Endothelial cell of umbilical vein (primary cell): ENCODE measurements at regions not wholly inside any gene's neighbourhood (a gene's known extent, or its start where the extent isn't known, plus 50 kb on each side); places are given as distances from the start of the nearest gene placed in this dataset.

Experiments used
- BruUV-seq: library from RNA; stranded (reverse); fragments of 400-500 nt; replicated peaks from 2 replicates; lab custom pipeline; 2021; lab: Mats Ljungman, UMichigan
- CTCF ChIA-PET: fragments of 300-600, 350-600 bp; sonication (Branson Sonifier 250); formaldehyde crosslinking; loops from one replicate; lab custom pipeline; 2021; ENCODE audit warnings: antibody characterized with exemption, inconsistent platforms; lab: Charles Lee
- POLR2A ChIA-PET: fragments of 300-600, 350-600 bp; sonication (Branson Sonifier 250); formaldehyde crosslinking; loops from one replicate; lab custom pipeline; 2021; ENCODE audit warnings: antibody characterized with exemption, inconsistent platforms; lab: Charles Lee
- DNase-seq: peaks from one replicate; pipeline ENCODE4 v3.0.0-alpha.2; 2011; ENCODE audit warnings: low read depth, low spot score
- FAIRE-seq: peaks from 2 replicates; lab custom pipeline; 2011; peaks lifted over from hg19 to GRCh38; lab: Jason Lieb, UNC
- H2AFZ ChIP-seq: 2 replicates; pipeline ENCODE4 v1.6.0; 2012; ENCODE audit warnings: low read depth, low read length, control low read depth, inconsistent platforms
- H3K27ac ChIP-seq: 2 replicates; pipeline ENCODE4 v1.5.1; 2011; ENCODE audit warnings: low read depth, mild to moderate bottlenecking, control low read depth, low read length, moderate library complexity; ENCODE audit not compliant: insufficient read depth
- H3K27me3 ChIP-seq, 2 experiments: 2 replicates each; pipeline versions ENCODE4 v1.6.0 to v1.6.1; 2011; ENCODE audit warnings: low read length in 2 of 2, mixed read lengths in 1 of 2; ENCODE audit not compliant: control insufficient read depth in 2 of 2, insufficient read depth in 2 of 2
- H3K36me3 ChIP-seq, 2 experiments: 2 replicates in 1 of 2; 3 replicates in 1 of 2; pipeline ENCODE4 v1.5.1; 2011; ENCODE audit warnings: low read length in 2 of 2, mild to moderate bottlenecking in 1 of 2, moderate library complexity in 1 of 2; ENCODE audit not compliant: control insufficient read depth in 2 of 2, insufficient read depth in 2 of 2; ENCODE audit errors: extremely low read depth in 1 of 2
- H3K4me1 ChIP-seq: 3 replicates; pipeline ENCODE4 v1.5.1; 2011; ENCODE audit warnings: mild to moderate bottlenecking, low read length; ENCODE audit not compliant: control insufficient read depth, insufficient read depth; ENCODE audit errors: extremely low read depth
- H3K4me2 ChIP-seq: 2 replicates; pipeline ENCODE4 v1.6.1; 2011; ENCODE audit warnings: low read length, control low read depth, mixed read lengths; ENCODE audit not compliant: insufficient read depth
- H3K4me3 ChIP-seq, 3 experiments: fragments of 200-600 bp in 1 of 3; sonication (generic), shearing (Covaris generic) in 1 of 3; replicated peaks in 1 of 3; 2 replicates each; pipeline ENCODE4 v1.5.1; 2011 to 2016; ENCODE audit warnings: control low read depth in 3 of 3, low read length in 3 of 3, mild to moderate bottlenecking in 2 of 3, inconsistent platforms in 1 of 3, low read depth in 1 of 3, moderate library complexity in 1 of 3; ENCODE audit not compliant: insufficient read depth in 1 of 3
- H3K79me2 ChIP-seq: 2 replicates; pipeline ENCODE4 v1.6.0; 2012; ENCODE audit warnings: low read length, inconsistent platforms; ENCODE audit not compliant: control insufficient read depth, insufficient read depth
- H3K9ac ChIP-seq: replicated peaks from 2 replicates; pipeline ENCODE3; 2011; ENCODE audit warnings: low read length, control low read depth; ENCODE audit not compliant: insufficient read depth; ENCODE audit errors: extremely low read depth
- H3K9me1 ChIP-seq: replicated peaks from 3 replicates; pipeline ENCODE4 v1.6.0; 2011; ENCODE audit warnings: mild to moderate bottlenecking, low read length; ENCODE audit not compliant: control insufficient read depth, insufficient read depth; ENCODE audit errors: extremely low read depth
- H3K9me3 ChIP-seq: replicated peaks from 2 replicates; pipeline ENCODE4 v1.5.1; 2012; ENCODE audit warnings: low read length, inconsistent platforms; ENCODE audit not compliant: control insufficient read depth, insufficient read depth
- H4K20me1 ChIP-seq: replicated peaks from 2 replicates; pipeline ENCODE3; 2011; ENCODE audit warnings: mild to moderate bottlenecking, low read length; ENCODE audit not compliant: control insufficient read depth, insufficient read depth; ENCODE audit errors: extremely low read depth
- EZH2 ChIP-seq: IDR thresholded peaks from 2 replicates; pipeline ENCODE4 v1.6.1; 2012; ENCODE audit warnings: borderline replicate concordance, low read depth, mild to moderate bottlenecking, moderate library complexity, low read length, inconsistent platforms; ENCODE audit not compliant: severe bottlenecking
- FOS ChIP-seq: IDR thresholded peaks from 2 replicates; pipeline ENCODE4 v1.6.1; 2011; ENCODE audit warnings: mild to moderate bottlenecking, low read length, moderate library complexity, borderline replicate concordance; ENCODE audit not compliant: insufficient read depth
- GATA2 ChIP-seq: IDR thresholded peaks from 2 replicates; pipeline ENCODE4 v1.7.0; 2011; ENCODE audit warnings: low read depth, mild to moderate bottlenecking, moderate library complexity, mixed read lengths, low read length; ENCODE audit not compliant: insufficient read length, insufficient read depth
- JUN ChIP-seq: IDR thresholded peaks from 2 replicates; pipeline ENCODE4 v1.6.1; 2011; ENCODE audit warnings: borderline replicate concordance, low read depth; ENCODE audit not compliant: insufficient read length, insufficient read depth
- MYC ChIP-seq: IDR thresholded peaks from one replicate; pipeline ENCODE4 v1.6.1; 2011; ENCODE audit warnings: mild to moderate bottlenecking, low read depth, low read length
- POLR2A ChIP-seq: IDR thresholded peaks from 2 replicates; pipeline ENCODE4 v1.6.1; 2012; ENCODE audit warnings: low read depth, mild to moderate bottlenecking, control low read depth, low read length
- POLR2AphosphoS5 ChIP-seq: IDR thresholded peaks from 2 replicates; pipeline ENCODE4 v1.6.1; 2012; ENCODE audit warnings: low read depth, mild to moderate bottlenecking, control low read depth, low read length, moderate library complexity; ENCODE audit not compliant: insufficient read depth
- dilution Hi-C: fragments of 300-500 bp; cut with MboI; formaldehyde crosslinking; loops from one replicate; pipeline ENCODE4 v1.15.0; 2019; ENCODE audit warnings: low sequenced_read_pairs; ENCODE audit not compliant: extremely low pct_ligation_motif_present
- intact Hi-C: fragments of 100-400 bp; cut with micrococcal nuclease; formaldehyde crosslinking; loops from one replicate; pipeline ENCODE4 v1.10.0; 2022
- TF ChIP-seq, protein P1 (sequence below), 2 donors: IDR thresholded peaks; 1 replicate in 1 of 2; 2 replicates in 1 of 2; pipeline ENCODE4 v1.5.1; 2011; ENCODE audit warnings: low read length in 2 of 2, mild to moderate bottlenecking in 2 of 2, moderate library complexity in 2 of 2, control low read depth in 1 of 2, inconsistent platforms in 1 of 2, low read depth in 1 of 2; ENCODE audit not compliant: insufficient read depth in 1 of 2; ENCODE audit errors: extremely low read depth in 1 of 2
- TF ChIP-seq, protein P2 (sequence below): IDR thresholded peaks from 2 replicates; pipeline ENCODE4 v1.6.1; 2011; ENCODE audit not compliant: insufficient read depth, insufficient read length

DNA sequence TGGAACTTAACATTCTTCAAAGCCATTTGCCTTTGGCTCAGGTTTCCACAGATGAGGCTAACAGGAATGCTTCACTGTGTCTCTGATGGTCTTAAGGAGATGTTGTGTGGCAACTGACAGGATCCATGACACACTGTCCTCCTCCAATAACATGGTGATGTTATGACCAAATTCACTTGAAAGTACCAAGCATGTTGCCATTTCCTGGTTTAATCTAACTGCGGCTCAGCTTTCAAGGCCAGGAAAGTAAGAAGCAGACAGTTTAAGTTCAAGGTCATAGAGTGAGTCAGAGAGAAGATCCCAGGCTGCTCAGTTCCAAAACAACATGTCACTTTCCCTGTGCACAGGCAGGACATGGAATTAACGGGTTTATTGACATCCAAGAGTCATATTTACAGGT, 513.6 kb downstream of the STK39 start:
- no peaks in the 10 kb centered on the region for H3K36me3 ChIP-seq
- DNase-seq (no peak), FAIRE-seq (no peak)
- dilution Hi-C loops: no loop called here
- no peak overlapping the region for H2AFZ ChIP-seq
- no peaks in the 10 kb centered on the region for H3K9me3 ChIP-seq
- H3K9ac ChIP-seq: no peak overlapping the region
- H3K27me3 ChIP-seq: no peaks in the 10 kb centered on the region
- no peak overlapping the region for H3K4me3 ChIP-seq
- intact Hi-C loops: no loop called here
- no peak overlapping the region for H3K27ac ChIP-seq
- TF ChIP-seq JUN (no peak), POLR2A (no peak), MYC (no peak), GATA2 (no peak), EZH2 (no peak), FOS (no peak), POLR2AphosphoS5 (no peak)
- TF ChIP-seq, protein P1, sequence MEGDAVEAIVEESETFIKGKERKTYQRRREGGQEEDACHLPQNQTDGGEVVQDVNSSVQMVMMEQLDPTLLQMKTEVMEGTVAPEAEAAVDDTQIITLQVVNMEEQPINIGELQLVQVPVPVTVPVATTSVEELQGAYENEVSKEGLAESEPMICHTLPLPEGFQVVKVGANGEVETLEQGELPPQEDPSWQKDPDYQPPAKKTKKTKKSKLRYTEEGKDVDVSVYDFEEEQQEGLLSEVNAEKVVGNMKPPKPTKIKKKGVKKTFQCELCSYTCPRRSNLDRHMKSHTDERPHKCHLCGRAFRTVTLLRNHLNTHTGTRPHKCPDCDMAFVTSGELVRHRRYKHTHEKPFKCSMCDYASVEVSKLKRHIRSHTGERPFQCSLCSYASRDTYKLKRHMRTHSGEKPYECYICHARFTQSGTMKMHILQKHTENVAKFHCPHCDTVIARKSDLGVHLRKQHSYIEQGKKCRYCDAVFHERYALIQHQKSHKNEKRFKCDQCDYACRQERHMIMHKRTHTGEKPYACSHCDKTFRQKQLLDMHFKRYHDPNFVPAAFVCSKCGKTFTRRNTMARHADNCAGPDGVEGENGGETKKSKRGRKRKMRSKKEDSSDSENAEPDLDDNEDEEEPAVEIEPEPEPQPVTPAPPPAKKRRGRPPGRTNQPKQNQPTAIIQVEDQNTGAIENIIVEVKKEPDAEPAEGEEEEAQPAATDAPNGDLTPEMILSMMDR (IDR thresholded peaks at IDR 0.05; ENCODE audit: extremely low read depth in 1 of 2, insufficient read depth in 1 of 2, low read depth in 1 of 2, low read length in 2 of 2): no peak
- TF ChIP-seq, protein P2, sequence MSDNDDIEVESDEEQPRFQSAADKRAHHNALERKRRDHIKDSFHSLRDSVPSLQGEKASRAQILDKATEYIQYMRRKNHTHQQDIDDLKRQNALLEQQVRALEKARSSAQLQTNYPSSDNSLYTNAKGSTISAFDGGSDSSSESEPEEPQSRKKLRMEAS: no peak
- H3K4me1 ChIP-seq: no peaks in the 10 kb centered on the region
- CTCF ChIA-PET: no interaction called here
- no peak overlapping the region for H3K4me2 ChIP-seq
- H3K9me1 ChIP-seq: no peaks in the 10 kb centered on the region
- no peaks in the 10 kb centered on the region for H3K79me2 ChIP-seq
- BruUV-seq: no TSS peak
- H4K20me1 ChIP-seq: no peaks in the 10 kb centered on the region
- POLR2A ChIA-PET: no interaction called here
